Left forelimb (tissue), 1 donor: ENCODE measurements at regions not wholly inside any gene's neighbourhood (a gene's known extent, or its start where the extent isn't known, plus 50 kb on each side); places are given as distances from the start of the nearest gene placed in this dataset.

Experiments
- DNase-seq: peaks from one replicate; pipeline ENCODE4 v3.0.0-alpha.2; 2018; ENCODE audit warnings: low spot score

DNA sequence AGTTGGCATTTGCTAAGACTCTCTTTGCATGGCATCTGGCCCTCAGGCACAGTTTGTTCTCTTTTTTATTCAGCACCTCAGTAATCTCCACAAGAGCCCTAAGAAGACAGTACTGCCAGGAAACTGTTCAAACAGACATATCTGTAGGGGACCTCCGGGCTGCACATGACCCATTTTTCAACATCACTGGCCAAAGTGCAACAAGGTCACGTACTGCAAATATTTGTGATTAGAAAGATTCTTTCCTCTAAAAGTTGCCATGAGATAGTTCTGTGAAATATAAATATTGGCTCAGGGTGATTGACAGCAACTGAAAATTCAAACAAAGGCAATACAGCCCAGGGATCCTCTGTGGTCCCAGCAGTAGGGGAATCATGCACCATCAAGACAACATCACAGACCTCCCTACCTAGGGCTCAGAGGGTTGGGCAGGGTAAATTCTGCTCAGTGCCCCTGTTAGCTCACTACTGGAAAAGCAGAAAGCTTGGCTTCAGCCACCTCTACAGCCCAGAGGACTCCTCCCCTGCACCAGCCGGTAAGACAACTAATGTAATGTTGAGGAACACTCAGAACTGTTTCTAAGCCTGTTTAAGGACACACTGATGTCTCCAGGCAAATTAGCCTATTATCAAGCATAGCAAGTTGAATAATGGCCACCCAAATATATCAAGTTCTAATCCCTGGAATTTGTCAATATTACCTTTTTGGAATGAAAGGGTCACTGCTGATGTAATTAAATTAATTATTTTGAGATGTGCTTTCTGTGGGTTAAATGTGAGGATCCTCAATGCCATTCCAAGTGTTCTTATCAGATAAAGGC lies 117.4 kb upstream of the LPP start:
- no peak for DNase-seq

DNA sequence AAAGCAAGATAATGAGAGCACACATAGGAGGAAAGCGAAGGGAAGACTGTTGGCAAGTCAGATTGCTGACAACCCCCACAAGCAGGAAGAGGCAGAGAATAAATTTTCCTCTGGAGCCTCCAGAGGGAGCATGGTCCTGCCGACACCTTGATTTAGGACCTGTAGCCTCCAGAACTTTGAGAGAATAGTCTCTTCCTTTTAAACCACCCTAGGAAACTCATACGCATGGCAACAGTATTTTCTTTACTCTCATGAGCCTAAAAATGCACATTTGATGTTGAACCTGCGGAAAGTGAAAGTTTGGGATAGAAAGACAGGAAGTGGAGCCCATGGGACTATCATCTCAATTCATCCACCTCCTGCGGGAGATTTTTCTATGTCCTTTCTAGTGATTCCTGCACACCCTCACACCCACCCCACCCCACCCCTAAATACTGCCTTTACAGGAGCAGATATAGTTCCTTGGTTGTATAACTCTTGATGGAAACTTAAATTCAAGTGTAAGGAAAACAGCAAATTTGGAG lies 116.7 kb upstream of the LPP start:
- no peak for DNase-seq

DNA sequence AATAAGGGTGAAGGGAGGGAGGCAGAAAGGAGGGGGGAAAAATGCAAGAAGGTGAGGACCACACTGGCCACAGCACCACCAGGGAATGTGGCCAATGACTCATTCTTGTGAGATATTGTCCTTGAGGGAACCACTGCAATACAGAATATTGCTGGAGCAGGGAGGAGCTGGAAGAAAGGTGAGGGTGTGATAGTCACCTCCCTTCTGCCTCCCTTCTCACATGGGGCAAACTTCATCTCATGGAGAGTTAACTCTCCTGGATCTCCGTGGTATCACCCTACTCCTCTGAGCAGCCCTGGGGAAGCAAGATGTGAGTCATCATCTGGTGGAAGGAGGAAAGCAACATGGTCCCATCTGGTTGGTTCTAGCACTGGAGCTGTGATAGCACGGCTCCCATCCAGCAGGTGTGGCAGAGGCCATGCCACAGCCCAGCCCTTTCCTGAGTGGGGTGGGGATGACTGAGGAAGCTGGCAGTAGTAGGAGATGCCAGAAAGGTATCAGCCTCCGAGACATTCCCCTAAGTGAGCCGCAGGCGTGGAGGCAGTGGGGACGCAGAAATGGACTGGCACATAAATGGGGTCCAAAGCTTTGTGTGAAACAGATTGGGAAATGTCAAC lies 115.9 kb upstream of the LPP start:
- no peak for DNase-seq

DNA sequence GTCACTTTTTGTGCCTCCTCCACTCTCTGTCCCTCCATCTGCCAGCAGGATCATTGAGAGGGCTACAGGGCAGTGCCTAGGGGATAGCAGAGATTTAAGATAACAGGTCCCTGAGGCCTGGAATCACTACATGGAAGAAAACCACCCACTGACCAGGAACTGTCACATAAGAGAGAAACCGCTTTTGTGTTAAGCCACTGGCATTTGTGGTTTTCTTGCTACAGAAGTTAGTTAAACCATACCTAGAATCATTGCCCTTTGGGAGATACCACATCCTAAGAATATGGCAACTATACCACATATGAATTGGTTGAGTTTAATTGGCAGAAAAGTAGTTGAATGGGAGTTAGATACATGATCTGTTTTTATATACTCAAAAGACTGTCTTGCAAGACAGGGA lies 112.8 kb upstream of the LPP start:
- DNase-seq: no peak

DNA sequence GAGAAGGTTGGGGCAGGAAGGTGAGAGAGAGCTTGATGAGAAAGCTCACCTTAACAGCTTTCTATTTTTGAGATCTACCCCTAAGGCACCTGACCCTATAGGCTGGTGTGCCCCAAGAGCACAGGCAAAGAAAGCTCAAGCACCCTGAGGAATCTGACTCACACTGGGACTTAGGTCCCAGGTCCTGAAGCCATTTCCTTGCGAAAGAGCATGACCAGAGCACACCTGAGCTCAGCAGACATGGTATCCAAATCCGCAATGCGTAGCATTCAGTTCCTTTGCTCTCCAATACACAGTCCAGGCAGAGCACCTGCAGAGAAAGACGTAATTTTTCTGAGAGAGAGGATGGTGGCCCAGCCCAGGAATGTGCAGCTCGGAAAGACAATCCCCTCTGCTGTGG lies 112.1 kb upstream of the LPP start:
- no peak for DNase-seq

DNA sequence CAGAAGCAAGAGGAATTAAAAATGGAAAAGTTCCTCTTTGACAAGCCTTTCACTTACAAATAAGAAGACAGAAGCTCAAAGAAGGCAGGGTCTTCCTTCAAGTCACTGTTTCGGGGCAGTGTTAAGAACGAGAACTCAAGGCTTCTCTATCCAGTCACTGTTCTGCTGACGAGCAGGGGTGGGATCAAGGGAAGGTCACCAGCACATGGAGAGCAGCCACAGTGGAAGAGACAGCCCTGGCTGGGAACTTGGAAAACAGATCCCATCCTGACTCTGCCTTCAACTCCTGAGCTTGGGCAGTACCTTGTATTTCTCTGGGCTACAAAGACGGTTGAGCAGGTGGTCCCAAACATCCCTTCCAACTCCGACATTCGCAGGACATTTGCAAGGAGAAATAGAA lies 111.5 kb upstream of the LPP start:
- DNase-seq: no peak

DNA sequence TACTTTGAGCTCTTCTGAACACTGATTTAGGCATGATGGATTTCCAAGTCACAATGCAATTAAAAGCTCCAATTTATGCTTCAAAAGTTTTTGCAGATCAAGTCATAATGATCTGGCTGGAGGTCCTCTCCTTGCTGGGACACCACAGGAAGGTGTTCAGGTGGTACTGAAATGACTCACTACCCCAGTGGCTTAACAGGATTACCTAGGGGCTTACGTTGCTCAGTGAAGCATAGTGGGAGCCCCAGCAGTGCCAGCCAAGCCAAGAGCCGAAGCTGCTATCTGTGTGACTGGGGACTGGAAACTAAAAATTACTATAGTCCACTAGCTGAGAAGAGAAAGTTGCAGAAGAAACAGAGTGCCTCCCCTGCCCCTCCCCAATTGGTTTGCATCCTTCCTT lies 110.1 kb upstream of the LPP start:
- DNase-seq: no peak

- DNase-seq: no peak
These were observed 107.3 kb upstream of the LPP start for GRCh38 chr3:188046561-188047211.

DNA sequence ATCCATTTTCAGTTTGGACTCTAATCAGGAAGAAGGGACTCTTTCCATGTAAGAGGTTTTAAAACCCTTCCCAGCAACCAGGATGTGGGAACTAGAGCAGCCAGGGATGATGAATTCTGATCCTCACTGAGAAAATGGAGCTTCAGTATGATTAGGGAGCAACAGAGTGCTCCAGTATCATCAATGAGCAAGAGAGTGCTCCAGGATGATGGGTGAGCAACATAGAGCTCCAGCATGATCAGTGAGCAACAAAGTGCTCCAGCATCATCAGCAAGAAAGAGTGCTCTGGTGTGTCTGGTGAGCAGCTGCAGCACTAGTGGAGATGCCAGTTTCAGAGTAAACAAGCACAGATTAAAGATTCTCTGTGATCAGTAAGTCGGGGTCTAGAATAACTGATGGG lies 106.4 kb upstream of the LPP start:
- no peak for DNase-seq

DNA sequence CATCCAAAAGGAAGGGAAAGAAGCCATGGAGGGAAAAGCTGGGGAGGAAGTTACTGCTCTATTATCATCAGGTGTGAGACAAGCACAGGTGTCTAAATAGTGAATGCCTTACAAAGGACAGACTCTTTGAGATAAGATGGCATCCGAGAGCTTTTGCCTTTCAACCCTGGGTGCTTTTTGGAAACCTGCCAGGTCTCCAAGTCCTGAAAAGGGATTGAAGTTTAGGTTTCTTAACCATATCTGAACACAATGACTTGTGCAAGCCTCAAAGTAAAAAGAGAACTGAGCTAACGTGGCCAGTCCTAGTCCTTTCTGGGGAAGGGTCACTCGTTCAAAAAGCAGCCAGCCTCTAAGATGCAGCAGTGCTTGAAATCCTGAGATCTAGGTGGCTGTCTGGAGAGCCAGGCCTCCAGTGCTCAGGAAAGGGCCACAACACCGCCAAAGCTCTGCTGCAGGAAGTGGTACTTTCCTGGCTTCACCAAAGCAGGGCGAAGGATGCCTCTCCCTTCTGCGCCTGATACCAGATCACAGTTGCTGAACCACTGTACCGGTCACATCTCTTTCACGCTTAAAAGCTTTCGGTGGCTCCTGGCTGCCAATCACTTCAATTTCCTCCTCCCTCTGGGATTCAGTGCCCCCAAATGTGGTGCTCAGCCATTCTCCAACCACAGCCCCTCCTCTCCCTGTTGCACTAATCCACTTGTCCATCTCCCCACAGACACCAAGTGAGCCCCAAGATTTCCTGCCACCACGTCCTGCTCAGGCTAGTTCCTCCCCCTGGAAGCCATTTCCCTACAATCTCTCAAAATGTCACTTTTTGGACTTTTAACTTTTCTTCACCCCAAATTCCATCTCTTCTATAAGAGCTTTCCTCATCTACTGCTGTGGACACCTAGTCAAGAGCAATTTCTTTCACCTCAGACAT lies 104.1 kb upstream of the LPP start:
- no peak for DNase-seq

- no peak for DNase-seq
These were observed 102.2 kb upstream of the LPP start for GRCh38 chr3:188051801-188052168.

- DNase-seq: peak; percentile 67
These were observed 101.6 kb upstream of the LPP start for GRCh38 chr3:188052169-188053035.

- no peak for DNase-seq
These were observed 101.0 kb upstream of the LPP start for GRCh38 chr3:188053036-188053340.

DNA sequence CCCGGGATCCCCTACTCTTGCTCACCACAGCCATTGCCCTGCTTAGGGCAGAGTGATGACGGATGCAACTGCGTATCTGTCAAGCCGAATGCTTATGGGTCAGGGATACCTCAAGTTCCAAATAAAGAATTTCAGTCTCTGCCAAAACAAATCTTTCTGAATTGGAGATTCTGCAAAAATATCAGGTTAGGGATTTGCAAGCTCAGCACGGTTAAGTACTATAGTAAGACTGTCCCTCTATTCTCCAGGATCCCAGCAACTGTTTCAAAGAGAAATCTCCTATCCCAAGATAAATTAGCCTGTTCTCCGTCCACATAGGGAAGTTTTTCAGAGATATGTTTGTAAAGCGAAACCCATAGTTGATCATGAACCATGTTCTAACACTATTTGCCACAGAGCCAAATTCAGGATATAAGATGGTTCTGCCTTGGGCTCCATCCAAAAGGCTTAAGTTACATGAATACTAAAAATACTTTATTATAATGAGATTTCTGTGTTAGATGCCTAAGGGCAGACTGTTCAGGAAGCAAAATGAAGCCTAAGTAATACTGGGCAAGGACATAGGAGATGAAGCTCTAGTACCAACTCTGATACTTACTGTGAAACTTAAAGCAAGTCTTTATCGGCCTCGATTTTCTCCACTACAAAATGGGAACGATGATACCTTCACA lies 100.1 kb upstream of the LPP start:
- no peak for DNase-seq

- DNase-seq: no peak
These were observed 99.4 kb upstream of the LPP start for GRCh38 chr3:188054541-188054940.

DNA sequence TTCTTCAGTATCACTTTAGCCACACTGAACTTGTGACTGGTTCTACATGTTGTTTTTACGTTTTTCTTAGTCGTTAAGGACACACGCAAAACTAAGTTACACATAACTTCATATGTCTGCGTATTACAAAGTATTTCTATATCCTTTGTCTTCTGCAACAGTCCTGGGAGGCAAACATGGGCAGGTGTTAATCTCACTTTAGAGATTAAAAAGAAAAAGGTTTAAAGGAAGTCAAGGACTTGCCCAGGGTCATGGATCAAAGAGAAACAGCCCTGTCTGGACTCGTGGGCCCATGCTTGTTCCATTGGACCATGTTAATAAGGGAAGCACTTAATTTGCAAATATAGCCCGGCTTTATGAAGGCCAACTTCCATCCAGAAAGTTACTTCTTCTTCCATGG lies 98.6 kb upstream of the LPP start:
- no peak for DNase-seq

- DNase-seq: no peak
These were observed 96.8 kb upstream of the LPP start for GRCh38 chr3:188057124-188057523.

GRCh38 chr3:188058569-188059184 lies 95.3 kb upstream of the LPP start:
- no peak for DNase-seq

DNA sequence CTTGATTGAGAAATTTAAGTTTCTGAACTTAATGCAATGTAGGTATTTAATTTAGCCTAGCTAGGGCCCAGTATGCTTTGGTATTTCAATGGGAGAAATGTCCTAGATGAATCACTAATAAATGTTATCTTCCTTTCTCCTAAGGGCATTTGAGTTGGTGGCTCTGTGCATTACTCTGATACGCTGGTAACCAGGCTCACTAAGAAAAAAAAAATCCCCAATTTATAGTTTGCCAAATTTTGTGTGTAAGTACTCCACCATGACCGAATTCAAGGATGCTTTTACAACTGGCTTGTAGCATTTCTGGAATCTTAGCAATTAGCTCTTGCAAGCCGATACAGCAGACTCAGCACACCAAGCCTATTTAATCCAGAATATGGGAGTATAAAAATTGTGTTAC lies 94.6 kb upstream of the LPP start:
- DNase-seq: no peak

- DNase-seq: no peak
These were observed 93.6 kb upstream of the LPP start for GRCh38 chr3:188060264-188060835.
